Lower leg skin (tissue), 3 donors: ENCODE measurements at regions not wholly inside any gene's neighbourhood (a gene's known extent, or its start where the extent isn't known, plus 50 kb on each side); places are given as distances from the start of the nearest gene placed in this dataset.

Source experiments
- CTCF ChIP-seq, 3 donors: fragments of 450-650 bp; IDR thresholded peaks; one replicate each; pipeline ENCODE4 v1.5.1; 2016; ENCODE audit warnings: antibody characterized with exemption in 3 of 3, mild to moderate bottlenecking in 3 of 3, moderate library complexity in 2 of 3
- POLR2A ChIP-seq, 2 donors: fragments of 450-650 bp; IDR thresholded peaks; one replicate each; pipeline ENCODE4 v1.6.1; 2016 to 2017; ENCODE audit warnings: antibody characterized with exemption in 2 of 2, mild to moderate bottlenecking in 1 of 2, moderate library complexity in 1 of 2

DNA sequence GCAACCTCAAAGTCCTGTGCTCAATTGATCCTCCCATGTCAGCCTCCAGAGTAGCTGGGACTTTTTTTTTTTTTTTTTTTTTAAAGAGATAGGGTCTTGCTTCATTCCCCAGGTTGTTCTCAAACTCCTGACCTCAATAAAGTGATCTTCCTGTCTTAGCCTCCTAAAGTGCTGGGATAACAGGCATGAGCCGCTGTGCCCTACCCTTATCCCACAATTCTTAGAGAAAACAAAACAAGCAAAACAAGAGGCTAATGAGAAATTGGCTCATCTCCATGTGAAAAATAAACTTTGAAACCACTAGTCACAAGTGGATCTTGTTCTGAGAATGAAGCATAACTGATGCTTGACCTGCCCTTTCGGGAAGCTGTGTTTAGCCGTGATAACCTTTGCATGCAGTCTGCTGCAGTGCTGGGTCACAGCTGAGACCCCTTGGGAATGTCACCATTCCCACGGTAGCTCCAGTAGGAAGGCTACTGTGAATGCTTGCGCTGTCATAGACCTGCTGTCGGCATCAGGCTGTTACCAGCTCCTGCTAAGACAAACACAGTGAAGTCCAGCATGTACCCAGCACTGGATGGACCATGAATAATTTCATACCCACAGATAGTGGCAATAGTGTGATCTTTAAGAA is 290.7 kb upstream of the KIAA1217 start:
- TF ChIP-seq POLR2A (IDR thresholded peaks at IDR 0.05) (no peak), CTCF (IDR thresholded peaks at IDR 0.05) (no peak)
